Gastroesophageal sphincter (tissue), 4 donors: ENCODE measurements at regions not wholly inside any gene's neighbourhood (a gene's known extent, or its start where the extent isn't known, plus 50 kb on each side); places are given as distances from the start of the nearest gene placed in this dataset.

Source experiments
- ATAC-seq: fragments of 150-250 bp; one replicate; pipeline ENCODE4 v1.9.1; 2016; ENCODE audit warnings: mild to moderate bottlenecking, moderate library complexity
- H3K27ac ChIP-seq, 4 donors: fragments of 200-600 bp; sonication (generic) in 3 of 4; 1 replicate in 3 of 4; 2 replicates in 1 of 4; pipeline ENCODE4 v1.5.1; 2016 to 2019
- H3K27me3 ChIP-seq: fragments of 200-600 bp; sonication (generic); one replicate; pipeline ENCODE4 v1.5.1; 2019
- H3K36me3 ChIP-seq, 2 donors: fragments of 200-600 bp; sonication (generic); one replicate each; pipeline ENCODE4 v1.5.1; 2019; ENCODE audit warnings: control low read depth in 1 of 2
- H3K4me1 ChIP-seq, 3 donors: fragments of 200-600 bp; sonication (generic); 1 replicate in 2 of 3; 2 replicates in 1 of 3; pipeline ENCODE4 v1.5.1; 2016 to 2019; ENCODE audit warnings: control low read depth in 2 of 3
- H3K4me3 ChIP-seq, 2 donors: fragments of 200-600 bp; sonication (generic); one replicate each; pipeline ENCODE4 v1.5.1; 2019; ENCODE audit warnings: mild to moderate bottlenecking in 1 of 2, moderate library complexity in 1 of 2
- H3K9me3 ChIP-seq, 3 donors: fragments of 200-600 bp; sonication (generic); one replicate each; pipeline ENCODE4 v1.5.1; 2017 to 2019; ENCODE audit warnings: control low read depth in 2 of 3
- CTCF ChIP-seq, 4 experiments: fragments of 200-600 bp in 2 of 4; fragments of 450-650 bp in 2 of 4; sonication (generic) in 1 of 4; IDR thresholded peaks; one replicate each; pipeline ENCODE4 v1.5.1; 2017 to 2019; ENCODE audit warnings: antibody characterized with exemption in 4 of 4, mild to moderate bottlenecking in 2 of 4, moderate library complexity in 2 of 4
- EP300 ChIP-seq: sonication (generic); formaldehyde crosslinking; IDR thresholded peaks from one replicate; pipeline ENCODE4 v1.6.1; 2017; ENCODE audit warnings: antibody characterized with exemption, mild to moderate bottlenecking
- POLR2A ChIP-seq, 2 donors: fragments of 450-650 bp; IDR thresholded peaks; one replicate each; pipeline ENCODE4 v1.6.1; 2017; ENCODE audit warnings: antibody characterized with exemption in 2 of 2, mild to moderate bottlenecking in 2 of 2, moderate library complexity in 1 of 2
- POLR2AphosphoS5 ChIP-seq: sonication (generic); formaldehyde crosslinking; IDR thresholded peaks from one replicate; pipeline ENCODE4 v1.6.1; 2017; ENCODE audit warnings: antibody characterized with exemption
- WGBS, 2 donors: methylation state at CpG; one replicate each; pipeline ENCODE4 v1.1.5; 2018; ENCODE audit warnings: low coverage in 1 of 2; 5-methylcytosine and 5-hydroxymethylcytosine counted together

- Histone ChIP-seq H3K4me1 (no peaks in the 10 kb centered on the region), H3K9me3 (no peaks in the 10 kb centered on the region), H3K36me3 (no peaks in the 10 kb centered on the region), H3K4me3 (no peak overlapping the region), H3K27ac (no peak overlapping the region), H3K27me3 (no peaks in the 10 kb centered on the region)
- WGBS, 2 donors = 58 to 87% methylated on average over 2 of the region's 2 CpGs
- TF ChIP-seq EP300 (no peak), POLR2A (IDR thresholded peaks at IDR 0.05) (no peak), POLR2AphosphoS5 (no peak), CTCF (IDR thresholded peaks at IDR 0.05) (no peak)
- ATAC-seq = no peak
These were observed 538.1 kb upstream of the TBL1XR1 start for GRCh38 chr3:177735431-177735830.

DNA sequence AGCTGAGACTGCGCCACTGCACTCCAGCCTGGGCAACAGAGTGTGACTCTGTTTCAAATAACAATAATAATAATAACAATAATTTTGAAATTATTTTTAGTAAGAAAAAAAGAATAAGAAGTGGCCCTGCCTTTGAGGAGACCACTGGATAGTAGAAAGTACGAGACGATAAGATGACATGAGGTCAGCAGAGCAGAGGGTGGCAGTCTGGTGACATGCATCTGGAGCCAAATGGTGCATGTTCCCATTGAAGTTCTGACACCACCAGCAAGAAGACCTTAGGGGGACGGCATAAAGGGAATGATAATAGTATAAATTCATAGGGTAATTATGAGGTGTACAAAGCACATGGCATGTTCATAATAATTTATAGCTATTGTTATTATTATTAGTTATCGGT is 542.2 kb upstream of the TBL1XR1 start:
- H3K4me1 ChIP-seq = no peaks in the 10 kb centered on the region
- no peak for TF ChIP-seq CTCF (IDR thresholded peaks at IDR 0.05)
- no peak for TF ChIP-seq EP300
- TF ChIP-seq POLR2A (IDR thresholded peaks at IDR 0.05) = no peak
- TF ChIP-seq POLR2AphosphoS5 = no peak
- no peaks in the 10 kb centered on the region for H3K9me3 ChIP-seq
- no peaks in the 10 kb centered on the region for H3K27me3 ChIP-seq
- no peak overlapping the region for H3K4me3 ChIP-seq
- ATAC-seq = no peak
- no peak overlapping the region for H3K27ac ChIP-seq
- H3K36me3 ChIP-seq = no peaks in the 10 kb centered on the region
- WGBS, 2 donors = 89 to 93% methylated on average over 3 to 5 of the region's 5 CpGs

DNA sequence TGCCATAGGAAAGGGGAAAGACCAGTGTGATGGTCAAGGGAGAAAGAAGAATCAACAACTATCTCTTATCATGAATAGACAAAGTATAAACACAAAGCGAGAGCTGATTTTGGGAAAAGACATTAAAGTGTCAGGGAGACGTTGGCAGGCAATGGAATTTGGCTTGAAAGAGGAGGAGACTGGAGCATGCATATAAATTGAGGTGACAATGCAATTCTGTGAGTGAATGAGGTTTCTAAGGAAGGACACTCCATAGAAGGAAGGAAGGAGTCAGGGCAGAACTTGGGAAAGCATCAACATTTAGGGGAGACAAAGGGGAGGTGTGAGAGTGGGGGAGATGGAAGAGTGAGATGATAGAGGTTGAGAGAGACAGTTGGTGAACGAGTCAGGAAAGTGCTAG is 543.0 kb upstream of the TBL1XR1 start:
- no peak for ATAC-seq
- no peak overlapping the region for H3K4me3 ChIP-seq
- no peaks in the 10 kb centered on the region for H3K36me3 ChIP-seq

DNA sequence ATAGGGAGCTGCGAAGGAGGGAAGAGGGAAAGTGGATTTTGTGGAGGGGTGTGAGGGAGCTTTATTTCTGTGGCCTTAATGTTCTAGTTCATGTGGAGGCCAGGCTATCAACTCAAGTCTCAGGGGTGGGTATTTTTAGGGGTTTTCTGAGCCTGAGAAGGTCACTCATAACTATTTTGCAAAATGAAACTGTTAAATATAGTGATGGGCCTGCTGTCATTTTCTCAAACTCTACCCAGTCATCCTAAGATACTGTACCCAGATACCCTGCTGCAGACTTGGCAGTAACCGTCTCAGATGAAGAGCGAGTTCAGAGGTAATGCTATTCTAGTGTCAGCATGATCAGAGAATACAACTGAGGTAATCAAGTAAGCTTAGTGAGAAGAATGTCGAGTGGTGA is 545.0 kb upstream of the TBL1XR1 start:
- ATAC-seq = no peak
- Histone ChIP-seq H3K36me3 (no peaks in the 10 kb centered on the region), H3K27me3 (no peaks in the 10 kb centered on the region), H3K4me1 (peaks cover 0 to 9% (median 0%) of the 10 kb centered on the region in 3 donors), H3K9me3 (no peaks in the 10 kb centered on the region), H3K4me3 (no peak overlapping the region), H3K27ac (no peak overlapping the region)
- 91 to 93% methylated on average over 4 of the region's 4 CpGs for WGBS, 2 donors
- no peak for TF ChIP-seq CTCF (IDR thresholded peaks at IDR 0.05)
- TF ChIP-seq POLR2A (IDR thresholded peaks at IDR 0.05) = no peak
- no peak for TF ChIP-seq POLR2AphosphoS5
- no peak for TF ChIP-seq EP300

More for the DNA sequence above, 543.0 kb upstream of the TBL1XR1 start:
- no peaks in the 10 kb centered on the region for H3K27me3 ChIP-seq
- H3K27ac ChIP-seq = no peak overlapping the region
- H3K4me1 ChIP-seq = no peaks in the 10 kb centered on the region
- H3K9me3 ChIP-seq = no peaks in the 10 kb centered on the region
- WGBS, 2 donors = 50 to 65% methylated on average over 3 of the region's 3 CpGs
- TF ChIP-seq POLR2AphosphoS5 = no peak
- TF ChIP-seq CTCF (IDR thresholded peaks at IDR 0.05) = no peak
- no peak for TF ChIP-seq EP300
- TF ChIP-seq POLR2A (IDR thresholded peaks at IDR 0.05) = no peak

- TF ChIP-seq POLR2AphosphoS5 = no peak
- TF ChIP-seq POLR2A (IDR thresholded peaks at IDR 0.05) = no peak
- TF ChIP-seq CTCF (IDR thresholded peaks at IDR 0.05) = no peak
- TF ChIP-seq EP300 = no peak
- WGBS, 2 donors = 67 to 89% methylated on average over 3 of the region's 3 CpGs
- Histone ChIP-seq H3K27ac (no peak overlapping the region), H3K4me1 (peaks cover 0 to 9% (median 0%) of the 10 kb centered on the region in 3 donors), H3K4me3 (no peak overlapping the region), H3K36me3 (no peaks in the 10 kb centered on the region), H3K9me3 (no peaks in the 10 kb centered on the region), H3K27me3 (no peaks in the 10 kb centered on the region)
- no peak for ATAC-seq
These were observed 546.0 kb upstream of the TBL1XR1 start for GRCh38 chr3:177743173-177743890.
